Naive B cell (primary cell): ENCODE measurements at regions not wholly inside any gene's neighbourhood (a gene's known extent, or its start where the extent isn't known, plus 50 kb on each side); places are given as distances from the start of the nearest gene placed in this dataset.

ENCODE experiments used
- ATAC-seq, 2 donors: fragments of 150-1000 bp; cut with Tn5 transposase; 2 replicates each; pipeline ENCODE4 v1.10.0; 2021; ENCODE audit warnings: low read depth in 2 of 2, mild to moderate bottlenecking in 2 of 2, moderate library complexity in 2 of 2
- DNase-seq: peaks from one replicate; pipeline ENCODE4 v3.0.0; 2022
- H3K27ac Mint-ChIP-seq, 6 donors: one replicate each; pipeline ENCODE4 v1.8.0; 2020 to 2022; ENCODE audit warnings: mild to moderate bottlenecking in 6 of 6, mixed read lengths in 6 of 6, moderate library complexity in 5 of 6, inconsistent platforms in 2 of 6
- H3K27me3 Mint-ChIP-seq, 3 donors: one replicate each; pipeline ENCODE4 v1.8.0; 2021 to 2022; ENCODE audit warnings: mixed read lengths in 3 of 3, mild to moderate bottlenecking in 1 of 3
- H3K36me3 Mint-ChIP-seq, 2 donors: one replicate each; pipeline ENCODE4 v1.8.0; 2020 to 2022; ENCODE audit warnings: mixed read lengths in 2 of 2, inconsistent platforms in 1 of 2, mild to moderate bottlenecking in 1 of 2
- H3K4me1 Mint-ChIP-seq, 3 donors: one replicate each; pipeline ENCODE4 v1.8.0; 2020 to 2022; ENCODE audit warnings: mixed read lengths in 3 of 3, inconsistent platforms in 1 of 3, mild to moderate bottlenecking in 1 of 3, moderate library complexity in 1 of 3
- H3K4me3 Mint-ChIP-seq, 8 donors: one replicate each; pipeline ENCODE4 v1.8.0; 2020 to 2022; ENCODE audit warnings: mild to moderate bottlenecking in 8 of 8, mixed read lengths in 8 of 8, moderate library complexity in 8 of 8, inconsistent platforms in 2 of 8
- H3K9me3 Mint-ChIP-seq, 7 donors: one replicate each; pipeline ENCODE4 v1.8.0; 2020 to 2022; ENCODE audit warnings: mixed read lengths in 7 of 7, mild to moderate bottlenecking in 5 of 7, inconsistent platforms in 2 of 7, moderate library complexity in 1 of 7

GRCh38 chr18:25455646-25456045 is 103.7 kb upstream of the ZNF521 start:
- no peak overlapping the region for H3K27ac Mint-ChIP-seq
- no peak for DNase-seq
- H3K4me3 Mint-ChIP-seq = no peak overlapping the region
- peaks cover 0 to 8% (median 0%) of the 10 kb centered on the region in 3 donors for H3K27me3 Mint-ChIP-seq
- H3K4me1 Mint-ChIP-seq = no peaks in the 10 kb centered on the region
- no peaks in the 10 kb centered on the region for H3K36me3 Mint-ChIP-seq
- peaks cover 2 to 13% (median 8%) of the 10 kb centered on the region in 7 donors for H3K9me3 Mint-ChIP-seq
- no peak for ATAC-seq

- Mint-ChIP-seq H3K4me3 (no peak overlapping the region), H3K27me3 (peaks cover 0 to 8% (median 0%) of the 10 kb centered on the region in 3 donors), H3K9me3 (peaks cover 2 to 18% (median 8%) of the 10 kb centered on the region in 7 donors), H3K4me1 (no peaks in the 10 kb centered on the region), H3K27ac (no peak overlapping the region), H3K36me3 (no peaks in the 10 kb centered on the region)
- DNase-seq (no peak), ATAC-seq (no peak)
Observed at GRCh38 chr18:25455159-25455558, 103.2 kb upstream of the ZNF521 start.

- Mint-ChIP-seq H3K9me3 (peaks cover 2 to 19% (median 8%) of the 10 kb centered on the region in 7 donors), H3K27ac (no peak overlapping the region), H3K36me3 (no peaks in the 10 kb centered on the region), H3K4me3 (no peak overlapping the region), H3K27me3 (peaks cover 0 to 8% (median 0%) of the 10 kb centered on the region in 3 donors), H3K4me1 (no peaks in the 10 kb centered on the region)
- DNase-seq (no peak), ATAC-seq (no peak)
Observed at GRCh38 chr18:25454730-25455129, 102.8 kb upstream of the ZNF521 start.

- Mint-ChIP-seq H3K4me3 (no peak overlapping the region), H3K4me1 (no peaks in the 10 kb centered on the region)
- no peak for ATAC-seq
Observed at GRCh38 chr18:25454270-25454659, 102.3 kb upstream of the ZNF521 start.

GRCh38 chr18:25453556-25454269 is 101.7 kb upstream of the ZNF521 start:
- H3K4me1 Mint-ChIP-seq = no peaks in the 10 kb centered on the region
- H3K27me3 Mint-ChIP-seq = peaks cover 0 to 8% (median 0%) of the 10 kb centered on the region in 3 donors
- H3K9me3 Mint-ChIP-seq = peaks cover 2 to 19% (median 9%) of the 10 kb centered on the region in 7 donors
- DNase-seq (no peak), ATAC-seq (no peak)
- H3K36me3 Mint-ChIP-seq = no peaks in the 10 kb centered on the region
- no peak overlapping the region for H3K4me3 Mint-ChIP-seq
- H3K27ac Mint-ChIP-seq = no peak overlapping the region

More at GRCh38 chr18:25454270-25454659, 102.3 kb upstream of the ZNF521 start:
- no peak for DNase-seq
- Mint-ChIP-seq H3K27ac (no peak overlapping the region), H3K9me3 (peaks cover 2 to 19% (median 8%) of the 10 kb centered on the region in 7 donors), H3K27me3 (peaks cover 0 to 8% (median 0%) of the 10 kb centered on the region in 3 donors), H3K36me3 (no peaks in the 10 kb centered on the region)

DNA sequence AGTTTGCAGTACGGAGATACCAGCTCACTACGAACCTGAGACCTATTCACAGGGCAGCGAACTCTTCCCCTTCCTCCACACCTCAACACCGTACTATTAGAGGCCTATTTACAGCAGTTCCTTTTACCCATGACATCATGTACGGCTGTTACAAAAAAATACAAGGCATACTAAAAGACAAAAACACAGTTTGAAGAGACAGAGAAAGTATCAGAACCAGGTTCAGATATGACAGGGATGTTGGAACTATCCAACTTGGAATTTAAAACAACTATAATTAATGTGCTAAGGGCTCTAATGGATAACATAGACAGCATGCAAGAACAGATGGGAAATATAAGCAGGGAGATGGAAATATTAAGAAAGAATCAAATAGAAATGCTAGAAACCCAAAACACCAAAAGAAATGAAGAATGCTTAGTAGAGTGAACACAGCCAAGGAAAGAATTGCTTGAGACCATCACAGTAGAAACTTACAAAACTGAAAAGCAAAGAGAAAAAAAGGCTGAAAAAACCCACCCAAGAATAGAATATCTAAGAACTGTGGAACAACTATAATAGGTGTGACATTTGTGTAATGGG is 99.2 kb upstream of the ZNF521 start:
- Mint-ChIP-seq H3K4me3 (no peak overlapping the region), H3K9me3 (peaks cover 2 to 19% (median 9%) of the 10 kb centered on the region in 7 donors), H3K27ac (no peak overlapping the region), H3K27me3 (peaks cover 0 to 3% (median 0%) of the 10 kb centered on the region in 3 donors), H3K36me3 (no peaks in the 10 kb centered on the region), H3K4me1 (no peaks in the 10 kb centered on the region)
- DNase-seq (no peak), ATAC-seq (no peak)

GRCh38 chr18:25449046-25449445 is 97.1 kb upstream of the ZNF521 start:
- Mint-ChIP-seq H3K4me3 (peak overlapping the region in 1 of 8 donors; percentile 17), H3K27me3 (peaks cover 0 to 3% (median 0%) of the 10 kb centered on the region in 3 donors), H3K27ac (peak overlapping the region in 1 of 6 donors; percentile 26), H3K4me1 (no peaks in the 10 kb centered on the region), H3K36me3 (no peaks in the 10 kb centered on the region), H3K9me3 (peaks cover 2 to 19% (median 9%) of the 10 kb centered on the region in 7 donors)
- no peak for ATAC-seq
- DNase-seq = no peak

DNA sequence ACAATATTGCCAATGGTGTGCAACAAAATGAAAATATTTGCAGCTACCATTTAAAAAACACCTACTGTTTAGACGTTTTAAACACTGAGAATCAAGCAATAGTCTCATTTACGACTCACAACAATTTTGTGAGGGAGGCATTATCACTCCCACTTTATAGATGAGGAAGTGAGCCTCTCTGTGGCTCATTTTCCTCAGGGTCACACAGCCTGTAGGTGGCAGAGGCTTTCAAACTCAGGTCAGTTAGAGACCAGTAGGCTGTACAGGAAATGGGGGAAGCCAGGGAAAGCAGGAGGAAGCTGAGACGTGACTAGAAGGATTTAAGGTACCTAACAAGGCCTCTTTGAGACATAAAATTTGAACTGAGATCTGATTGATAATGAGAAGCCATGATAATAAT is 95.0 kb upstream of the ZNF521 start:
- Mint-ChIP-seq H3K27ac (no peak overlapping the region), H3K4me1 (no peaks in the 10 kb centered on the region), H3K4me3 (no peak overlapping the region), H3K9me3 (peaks cover 2 to 19% (median 9%) of the 10 kb centered on the region in 7 donors), H3K27me3 (peaks cover 0 to 3% (median 0%) of the 10 kb centered on the region in 3 donors), H3K36me3 (no peaks in the 10 kb centered on the region)
- DNase-seq (no peak), ATAC-seq (no peak)

DNA sequence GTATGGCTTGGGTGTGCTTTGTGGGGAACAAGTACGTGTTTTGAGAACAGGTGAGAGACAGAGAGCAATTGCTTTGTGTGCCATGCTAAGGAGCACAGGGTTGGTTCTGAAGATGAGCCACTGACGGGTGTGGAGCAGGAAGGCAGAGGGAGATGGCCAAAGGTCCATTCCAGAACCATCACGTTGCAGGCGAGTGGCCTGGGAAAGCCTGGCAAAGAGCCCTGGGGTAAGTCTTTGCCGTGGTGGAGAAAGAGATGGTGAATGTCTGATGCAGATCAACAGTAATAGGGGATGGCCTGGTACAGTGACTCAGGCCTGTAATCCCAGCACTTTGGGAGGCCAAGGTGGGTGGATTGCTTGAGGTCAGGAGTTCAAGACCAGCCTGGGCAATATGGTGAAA is 93.5 kb upstream of the ZNF521 start:
- Mint-ChIP-seq H3K36me3 (no peaks in the 10 kb centered on the region), H3K9me3 (peaks cover 0 to 4% (median 0%) of the 10 kb centered on the region in 7 donors), H3K27ac (no peak overlapping the region), H3K27me3 (no peaks in the 10 kb centered on the region), H3K4me3 (no peak overlapping the region), H3K4me1 (no peaks in the 10 kb centered on the region)
- ATAC-seq (no peak), DNase-seq (no peak)

- Mint-ChIP-seq H3K9me3 (no peaks in the 10 kb centered on the region), H3K27ac (no peak overlapping the region), H3K4me3 (no peak overlapping the region), H3K36me3 (no peaks in the 10 kb centered on the region), H3K27me3 (no peaks in the 10 kb centered on the region), H3K4me1 (no peaks in the 10 kb centered on the region)
- DNase-seq = no peak
- no peak for ATAC-seq
Observed at GRCh38 chr18:25443776-25444175, 91.8 kb upstream of the ZNF521 start.

DNA sequence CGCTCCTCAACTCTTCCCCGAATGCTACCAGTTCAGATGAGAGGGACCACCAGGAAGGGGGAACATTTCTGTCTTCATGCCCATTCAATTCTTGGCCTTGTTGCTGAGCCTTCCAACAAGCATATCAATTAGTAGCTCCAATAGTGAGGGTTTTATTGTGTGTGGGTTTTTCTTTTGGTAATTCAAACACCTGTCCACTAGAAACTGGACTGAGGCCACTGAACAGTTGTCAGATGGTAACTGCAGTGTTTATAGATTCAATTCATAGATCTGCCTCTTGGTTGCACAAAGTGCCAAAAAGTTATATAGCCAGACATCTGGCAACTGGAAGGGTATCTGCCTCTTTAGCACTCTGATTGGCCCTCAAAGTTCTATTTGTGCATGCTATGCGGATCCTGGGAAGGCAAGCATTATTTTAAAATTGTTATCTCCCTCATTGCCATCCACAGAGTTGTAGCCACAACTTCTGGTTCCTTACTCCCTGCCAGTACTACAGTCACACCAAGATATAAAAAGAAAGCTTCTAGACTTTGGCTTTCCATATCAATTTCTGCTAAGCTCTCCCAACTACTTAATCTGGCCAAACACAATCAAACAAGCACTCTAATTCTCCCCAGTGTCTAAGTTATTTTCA is 83.3 kb upstream of the ZNF521 start:
- Mint-ChIP-seq H3K36me3 (no peaks in the 10 kb centered on the region), H3K9me3 (no peaks in the 10 kb centered on the region), H3K27me3 (no peaks in the 10 kb centered on the region), H3K27ac (peak overlapping the region in 1 of 6 donors; percentile 0), H3K4me3 (no peak overlapping the region), H3K4me1 (no peaks in the 10 kb centered on the region)
- ATAC-seq = no peak
- no peak for DNase-seq

- no peaks in the 10 kb centered on the region for H3K36me3 Mint-ChIP-seq
- no peaks in the 10 kb centered on the region for H3K4me1 Mint-ChIP-seq
Observed at GRCh38 chr18:25434745-25435144, 82.8 kb upstream of the ZNF521 start.

GRCh38 chr18:25433590-25433989 is 81.6 kb upstream of the ZNF521 start:
- no peak for ATAC-seq
- Mint-ChIP-seq H3K27ac (no peak overlapping the region), H3K4me1 (no peaks in the 10 kb centered on the region), H3K4me3 (no peak overlapping the region), H3K9me3 (no peaks in the 10 kb centered on the region), H3K36me3 (no peaks in the 10 kb centered on the region), H3K27me3 (peaks cover 0 to 5% (median 0%) of the 10 kb centered on the region in 3 donors)
- DNase-seq = no peak

More at GRCh38 chr18:25434745-25435144, 82.8 kb upstream of the ZNF521 start:
- Mint-ChIP-seq H3K27ac (no peak overlapping the region), H3K9me3 (no peaks in the 10 kb centered on the region), H3K4me3 (no peak overlapping the region), H3K27me3 (no peaks in the 10 kb centered on the region)
- DNase-seq = no peak
- ATAC-seq = no peak

- Mint-ChIP-seq H3K27ac (no peak overlapping the region), H3K4me1 (no peaks in the 10 kb centered on the region), H3K4me3 (no peak overlapping the region), H3K27me3 (peaks cover 8 to 33% (median 17%) of the 10 kb centered on the region in 3 donors), H3K36me3 (peaks cover 0 to 9% of the 10 kb centered on the region in 2 donors), H3K9me3 (peaks cover 0 to 25% (median 9%) of the 10 kb centered on the region in 7 donors)
- DNase-seq (no peak), ATAC-seq (no peak)
Observed at GRCh38 chr18:25425024-25425423, 73.1 kb upstream of the ZNF521 start.
